ENCODE measurements at regions not wholly inside any gene's neighbourhood (a gene's known extent, or its start where the extent isn't known, plus 50 kb on each side); places are given as distances from the start of the nearest gene placed in this dataset.

DNA sequence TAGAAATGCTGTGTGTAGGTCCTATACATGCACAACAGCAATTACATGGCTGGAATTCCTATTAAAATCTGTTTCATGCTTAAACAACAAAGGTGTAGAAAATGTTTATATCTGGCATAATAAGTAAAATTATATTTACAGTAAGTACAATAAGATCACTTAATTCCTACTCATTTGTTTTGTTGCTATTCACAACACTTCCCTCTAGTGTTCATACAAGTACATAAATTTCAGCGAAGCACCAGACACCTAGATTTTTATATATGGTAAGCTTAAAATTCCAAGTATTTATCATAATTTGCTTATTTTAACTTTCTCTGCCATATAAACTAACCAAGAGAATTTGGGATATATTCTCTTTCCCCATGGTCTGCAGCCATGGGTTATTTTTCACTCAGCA lies 51.8 kb upstream of the ANK3 start:
- in situ Hi-C loops (cut with MboI; ENCODE audit: low sequenced_read_pairs, unreplicated experiment) = loop anchor here (25.0 kb wide), 1 partner anchor 329 kb away; no protein-coding TSS in a partner anchor
- TF ChIP-seq, protein P1, sequence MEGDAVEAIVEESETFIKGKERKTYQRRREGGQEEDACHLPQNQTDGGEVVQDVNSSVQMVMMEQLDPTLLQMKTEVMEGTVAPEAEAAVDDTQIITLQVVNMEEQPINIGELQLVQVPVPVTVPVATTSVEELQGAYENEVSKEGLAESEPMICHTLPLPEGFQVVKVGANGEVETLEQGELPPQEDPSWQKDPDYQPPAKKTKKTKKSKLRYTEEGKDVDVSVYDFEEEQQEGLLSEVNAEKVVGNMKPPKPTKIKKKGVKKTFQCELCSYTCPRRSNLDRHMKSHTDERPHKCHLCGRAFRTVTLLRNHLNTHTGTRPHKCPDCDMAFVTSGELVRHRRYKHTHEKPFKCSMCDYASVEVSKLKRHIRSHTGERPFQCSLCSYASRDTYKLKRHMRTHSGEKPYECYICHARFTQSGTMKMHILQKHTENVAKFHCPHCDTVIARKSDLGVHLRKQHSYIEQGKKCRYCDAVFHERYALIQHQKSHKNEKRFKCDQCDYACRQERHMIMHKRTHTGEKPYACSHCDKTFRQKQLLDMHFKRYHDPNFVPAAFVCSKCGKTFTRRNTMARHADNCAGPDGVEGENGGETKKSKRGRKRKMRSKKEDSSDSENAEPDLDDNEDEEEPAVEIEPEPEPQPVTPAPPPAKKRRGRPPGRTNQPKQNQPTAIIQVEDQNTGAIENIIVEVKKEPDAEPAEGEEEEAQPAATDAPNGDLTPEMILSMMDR (IDR thresholded peaks at IDR 0.05; ENCODE audit: borderline replicate concordance, control extremely low read depth, extremely low read depth, insufficient read depth, missing control alignments) = no peak
- no peak for DNase-seq (ENCODE audit: low spot score)

GRCh38 chr10:60439641-60440040 lies 50.0 kb upstream of the ANK3 start:
- no peak for DNase-seq (ENCODE audit: low spot score)
- in situ Hi-C loops (cut with MboI; ENCODE audit: low sequenced_read_pairs, unreplicated experiment) = loop anchor here (10.0 to 25.0 kb wide), 2 partner anchors 205 to 327 kb away; no protein-coding TSS in a partner anchor
- TF ChIP-seq, protein P1 (IDR thresholded peaks at IDR 0.05; ENCODE audit: borderline replicate concordance, control extremely low read depth, extremely low read depth, insufficient read depth, missing control alignments) = no peak
